ENCODE measurements at regions not wholly inside any gene's neighbourhood (a gene's known extent, or its start where the extent isn't known, plus 50 kb on each side); places are given as distances from the start of the nearest gene placed in this dataset.

DNA sequence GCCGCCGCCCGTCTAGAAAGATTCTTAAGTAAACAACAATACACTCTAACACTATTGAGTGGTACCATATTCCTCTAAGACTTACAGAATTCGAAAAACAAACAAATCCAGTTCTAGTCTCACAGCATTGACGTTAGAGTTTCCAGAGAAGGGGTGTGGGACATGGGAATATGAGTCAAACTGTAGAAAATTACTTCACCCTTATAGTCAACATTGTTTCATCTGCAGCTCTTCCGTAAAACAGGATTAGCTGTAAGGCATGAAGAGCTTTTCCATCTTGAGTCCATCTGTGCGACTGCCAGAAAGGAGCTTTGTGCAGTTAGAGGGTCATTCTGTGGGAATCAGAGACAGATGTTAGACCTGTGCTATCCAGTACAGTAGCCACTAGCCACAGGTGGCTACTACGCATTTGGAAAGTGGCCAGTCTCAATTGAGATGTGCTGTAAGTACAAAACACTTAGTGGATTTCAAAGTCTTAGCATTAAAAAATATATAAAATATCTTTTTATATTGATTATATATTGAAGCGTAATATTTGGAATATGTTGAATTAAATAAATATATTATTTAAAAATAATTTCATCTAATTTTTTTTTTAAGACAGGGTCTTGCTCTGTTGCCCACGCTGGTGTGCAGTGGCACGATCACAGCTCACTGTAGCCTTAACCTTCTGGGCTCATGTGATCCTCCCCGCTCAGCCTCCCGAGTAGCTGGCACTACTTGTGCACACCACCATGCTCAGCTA is 79.8 kb upstream of the MPP7 start:
- intact Hi-C loops (cut with micrococcal nuclease; ENCODE audit: unreplicated experiment), result loop anchor here (1.0 kb wide), 1 partner anchor 132 kb away; no protein-coding TSS in a partner anchor
- Mint-ChIP-seq H3K27me3 (ENCODE audit: unreplicated experiment) (peaks cover 39% of the 10 kb centered on the region), H3K27ac (ENCODE audit: unreplicated experiment) (no peak overlapping the region), H3K9me3 (ENCODE audit: low read depth, unreplicated experiment) (no peaks in the 10 kb centered on the region), H3K4me3 (ENCODE audit: low read depth, unreplicated experiment) (no peak overlapping the region), H3K36me3 (ENCODE audit: insufficient read depth, unreplicated experiment) (no peaks in the 10 kb centered on the region), H3K4me1 (ENCODE audit: low read depth, unreplicated experiment) (no peaks in the 10 kb centered on the region)
- CTCF ChIA-PET, result interaction anchor here (0.6 to 2.0 kb wide), 4 partner anchors 80 to 132 kb away, joined by 3 to 11 read pairs (median 3); partner anchors contain the start of gene MPP7
- DNase-seq, result no peak
- TF ChIP-seq, protein P1, sequence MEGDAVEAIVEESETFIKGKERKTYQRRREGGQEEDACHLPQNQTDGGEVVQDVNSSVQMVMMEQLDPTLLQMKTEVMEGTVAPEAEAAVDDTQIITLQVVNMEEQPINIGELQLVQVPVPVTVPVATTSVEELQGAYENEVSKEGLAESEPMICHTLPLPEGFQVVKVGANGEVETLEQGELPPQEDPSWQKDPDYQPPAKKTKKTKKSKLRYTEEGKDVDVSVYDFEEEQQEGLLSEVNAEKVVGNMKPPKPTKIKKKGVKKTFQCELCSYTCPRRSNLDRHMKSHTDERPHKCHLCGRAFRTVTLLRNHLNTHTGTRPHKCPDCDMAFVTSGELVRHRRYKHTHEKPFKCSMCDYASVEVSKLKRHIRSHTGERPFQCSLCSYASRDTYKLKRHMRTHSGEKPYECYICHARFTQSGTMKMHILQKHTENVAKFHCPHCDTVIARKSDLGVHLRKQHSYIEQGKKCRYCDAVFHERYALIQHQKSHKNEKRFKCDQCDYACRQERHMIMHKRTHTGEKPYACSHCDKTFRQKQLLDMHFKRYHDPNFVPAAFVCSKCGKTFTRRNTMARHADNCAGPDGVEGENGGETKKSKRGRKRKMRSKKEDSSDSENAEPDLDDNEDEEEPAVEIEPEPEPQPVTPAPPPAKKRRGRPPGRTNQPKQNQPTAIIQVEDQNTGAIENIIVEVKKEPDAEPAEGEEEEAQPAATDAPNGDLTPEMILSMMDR (IDR thresholded peaks at IDR 0.05; ENCODE audit: unreplicated experiment), result no peak
- BruUV-seq (replicated peaks), result no TSS peak

DNA sequence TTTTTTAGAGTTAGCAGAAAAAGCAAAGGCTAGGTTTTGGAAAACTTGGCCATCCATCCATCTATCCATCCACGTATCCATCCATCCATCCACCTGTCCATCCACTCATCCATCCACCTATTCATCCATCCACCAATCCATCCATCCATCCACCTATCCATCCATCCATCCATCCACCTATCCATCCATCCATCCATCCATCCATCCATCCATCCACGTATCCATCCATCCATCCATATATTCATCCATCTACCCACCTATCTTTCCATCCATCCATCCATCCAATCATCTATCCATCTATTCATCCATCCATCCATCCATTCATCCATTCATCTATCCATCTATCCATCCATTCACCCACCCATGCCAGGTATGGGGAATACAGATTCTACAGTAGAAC is 81.7 kb upstream of the MPP7 start:
- no peak overlapping the region for H3K4me3 Mint-ChIP-seq (ENCODE audit: low read depth, unreplicated experiment)
- H3K27ac Mint-ChIP-seq (ENCODE audit: unreplicated experiment), result no peak overlapping the region
- TF ChIP-seq, protein P1 (IDR thresholded peaks at IDR 0.05; ENCODE audit: unreplicated experiment), result no peak
- CTCF ChIA-PET, result no interaction called here
- intact Hi-C loops (cut with micrococcal nuclease; ENCODE audit: unreplicated experiment), result no loop called here
- no peaks in the 10 kb centered on the region for H3K4me1 Mint-ChIP-seq (ENCODE audit: low read depth, unreplicated experiment)
- no peaks in the 10 kb centered on the region for H3K36me3 Mint-ChIP-seq (ENCODE audit: insufficient read depth, unreplicated experiment)
- no peak for DNase-seq
- H3K9me3 Mint-ChIP-seq (ENCODE audit: low read depth, unreplicated experiment), result no peaks in the 10 kb centered on the region
- H3K27me3 Mint-ChIP-seq (ENCODE audit: unreplicated experiment), result peaks cover 55% of the 10 kb centered on the region
- no TSS peak for BruUV-seq (replicated peaks)

DNA sequence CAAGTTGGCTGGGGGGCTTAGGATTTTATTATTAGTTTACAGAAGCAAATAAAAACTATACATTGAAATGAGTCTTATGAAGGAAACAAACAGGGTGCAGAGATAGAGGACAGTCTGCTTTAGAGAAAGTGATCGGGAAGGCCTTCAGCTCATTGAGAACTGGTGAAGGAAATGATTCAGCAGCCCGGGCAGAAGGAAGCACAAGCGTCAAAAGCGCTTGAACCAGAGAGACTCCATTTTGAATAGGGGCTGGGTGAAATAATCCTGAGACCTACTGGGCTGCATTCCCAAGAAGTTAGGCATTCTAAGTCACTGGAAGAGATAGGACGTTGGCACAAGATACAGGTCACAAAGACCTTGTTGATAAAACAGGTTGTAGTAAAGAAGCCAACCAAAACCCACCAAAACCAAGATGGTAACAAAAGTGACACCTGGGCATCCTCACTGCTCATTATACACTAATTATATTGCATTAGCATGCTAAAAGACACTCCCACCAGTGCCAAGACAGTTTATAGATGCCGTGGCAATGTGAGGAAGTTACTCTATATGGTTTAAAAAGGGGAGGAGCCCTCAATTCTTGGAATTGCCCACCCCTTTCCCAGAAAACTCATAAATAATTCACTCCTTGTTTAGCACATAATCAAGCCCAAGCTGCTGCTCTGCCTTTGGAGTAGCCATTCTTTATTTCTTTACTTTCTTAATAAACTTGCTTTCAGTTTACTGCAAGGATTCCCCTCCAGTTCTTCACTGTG is 83.1 kb upstream of the MPP7 start:
- CTCF ChIA-PET, result no interaction called here
- intact Hi-C loops (cut with micrococcal nuclease; ENCODE audit: unreplicated experiment), result no loop called here
- no TSS peak for BruUV-seq (replicated peaks)
- Mint-ChIP-seq H3K27me3 (ENCODE audit: unreplicated experiment) (peaks cover 55% of the 10 kb centered on the region), H3K36me3 (ENCODE audit: insufficient read depth, unreplicated experiment) (no peaks in the 10 kb centered on the region), H3K9me3 (ENCODE audit: low read depth, unreplicated experiment) (no peaks in the 10 kb centered on the region), H3K27ac (ENCODE audit: unreplicated experiment) (no peak overlapping the region), H3K4me3 (ENCODE audit: low read depth, unreplicated experiment) (no peak overlapping the region), H3K4me1 (ENCODE audit: low read depth, unreplicated experiment) (no peaks in the 10 kb centered on the region)
- no peak for DNase-seq
- TF ChIP-seq, protein P1 (IDR thresholded peaks at IDR 0.05; ENCODE audit: unreplicated experiment), result no peak

DNA sequence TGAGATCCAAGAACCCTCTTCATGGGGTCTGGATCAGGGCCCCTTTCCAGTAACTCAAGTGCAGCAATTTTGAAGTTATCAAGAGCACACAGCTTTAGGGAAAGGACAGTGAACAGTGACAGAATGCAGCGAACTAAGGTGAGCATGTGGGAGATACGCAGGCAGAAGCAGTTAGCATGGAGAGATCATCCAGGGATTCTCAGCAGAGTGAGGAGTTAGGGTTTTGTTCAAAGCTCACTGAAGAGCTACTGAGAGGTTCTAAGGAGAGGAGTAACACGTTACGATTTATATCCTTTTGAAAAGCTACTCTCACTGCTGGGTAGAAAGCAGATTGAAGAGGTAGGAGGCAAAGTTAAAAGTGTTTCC is 83.6 kb upstream of the MPP7 start:
- CTCF ChIA-PET, result interaction anchor here (0.9 kb wide), 1 partner anchor 83 kb away, joined by 3 read pairs; the partner anchor contains the start of gene MPP7
- intact Hi-C loops (cut with micrococcal nuclease; ENCODE audit: unreplicated experiment), result no loop called here
- no peak for DNase-seq
- H3K4me3 Mint-ChIP-seq (ENCODE audit: low read depth, unreplicated experiment), result no peak overlapping the region
- H3K27ac Mint-ChIP-seq (ENCODE audit: unreplicated experiment), result no peak overlapping the region
- BruUV-seq (replicated peaks), result no TSS peak
- peaks cover 55% of the 10 kb centered on the region for H3K27me3 Mint-ChIP-seq (ENCODE audit: unreplicated experiment)
- TF ChIP-seq, protein P1 (IDR thresholded peaks at IDR 0.05; ENCODE audit: unreplicated experiment), result no peak
- no peaks in the 10 kb centered on the region for H3K9me3 Mint-ChIP-seq (ENCODE audit: low read depth, unreplicated experiment)
- H3K4me1 Mint-ChIP-seq (ENCODE audit: low read depth, unreplicated experiment), result no peaks in the 10 kb centered on the region
- no peaks in the 10 kb centered on the region for H3K36me3 Mint-ChIP-seq (ENCODE audit: insufficient read depth, unreplicated experiment)

Data from Calu3 (cell line).